OCI-LY3 (cell line): ENCODE measurements at regions not wholly inside any gene's neighbourhood (a gene's known extent, or its start where the extent isn't known, plus 50 kb on each side); places are given as distances from the start of the nearest gene placed in this dataset.

ENCODE experiments used
- H2AFZ ChIP-seq: fragments of 200-600, 300-600 bp; shearing (Covaris generic); 2 replicates; pipeline ENCODE4 v1.6.0; 2014; ENCODE audit warnings: antibody characterized with exemption, low read depth, low read length
- H3K27ac ChIP-seq: fragments of 200-600, 300-600 bp; sonication (generic); 2 replicates; pipeline ENCODE4 v1.5.1; 2014; ENCODE audit warnings: mild to moderate bottlenecking, low read length, moderate library complexity, mixed read lengths
- H3K27me3 ChIP-seq: fragments of 200-600, 300-600 bp; sonication (generic); 2 replicates; pipeline ENCODE4 v1.6.1; 2014; ENCODE audit warnings: low read depth, low read length, mixed read lengths
- H3K36me3 ChIP-seq: fragments of 200-600, 300-600 bp; sonication (generic); replicated peaks from 2 replicates; pipeline ENCODE3; 2014; ENCODE audit warnings: low read depth, low read length, mixed read lengths
- H3K4me1 ChIP-seq: fragments of 300-600, 200-600 bp; sonication (generic); 2 replicates; pipeline ENCODE4 v1.6.1; 2014; ENCODE audit warnings: low read length, mixed read lengths
- H3K4me2 ChIP-seq: fragments of 200-600, 300-600 bp; sonication (generic); 2 replicates; pipeline ENCODE4 v1.6.1; 2014; ENCODE audit warnings: low read length, mixed read lengths
- H3K4me3 ChIP-seq: fragments of 300-600, 200-600 bp; sonication (generic); 2 replicates; pipeline ENCODE4 v1.5.1; 2014; ENCODE audit warnings: antibody characterized with exemption, mild to moderate bottlenecking, low read length, moderate library complexity
- H3K79me2 ChIP-seq: fragments of 300-600, 200-600 bp; shearing (Covaris generic); 2 replicates; pipeline ENCODE4 v1.6.1; 2014; ENCODE audit warnings: mild to moderate bottlenecking, low read length, mixed read lengths
- H3K9ac ChIP-seq: fragments of 300-600, 200-600 bp; shearing (Covaris generic); 2 replicates; pipeline ENCODE4 v1.6.0; 2014; ENCODE audit warnings: mild to moderate bottlenecking, low read length, moderate library complexity
- H3K9me3 ChIP-seq: fragments of 200-600, 300-600 bp; shearing (Covaris generic); 2 replicates; pipeline ENCODE4 v1.6.1; 2014; ENCODE audit warnings: low read length, mixed read lengths; ENCODE audit not compliant: insufficient read depth
- H4K20me1 ChIP-seq: fragments of 200-600, 300-600 bp; sonication (generic); 2 replicates; pipeline ENCODE4 v1.6.1; 2016; ENCODE audit warnings: low read length, mixed read lengths; ENCODE audit not compliant: insufficient read depth
- EZH2phosphoT487 ChIP-seq: fragments of 200-600 bp; shearing (Covaris generic); IDR thresholded peaks from 2 replicates; pipeline ENCODE4 v1.6.1; 2018; ENCODE audit warnings: antibody characterized with exemption, mixed run types, low read depth
- TF ChIP-seq, protein P1 (sequence below): fragments of 200-600, 300-600 bp; sonication (generic); IDR thresholded peaks from 2 replicates; pipeline ENCODE4 v1.5.1; 2014; ENCODE audit warnings: antibody characterized with exemption, low read length, low read depth

DNA sequence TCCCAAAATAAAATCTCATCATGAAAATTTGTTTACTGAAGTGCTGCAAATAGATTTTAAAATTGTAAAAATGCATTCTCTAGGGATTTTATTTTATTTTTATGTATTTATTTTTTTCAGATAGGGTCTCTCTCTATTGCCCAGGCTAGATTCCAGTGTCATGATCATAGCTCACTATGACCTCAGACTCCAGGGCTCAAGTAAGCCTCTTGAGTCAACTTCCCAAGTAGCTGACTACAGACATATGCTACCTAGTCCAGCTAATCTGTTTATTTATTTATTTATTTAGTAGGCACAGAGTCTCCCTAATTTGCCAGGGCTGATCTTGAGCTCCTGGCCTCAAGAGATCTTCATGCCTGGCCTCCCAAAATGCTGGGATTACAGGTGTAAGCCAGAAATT, 317.7 kb upstream of the ANXA10 start:
- no peak overlapping the region for H2AFZ ChIP-seq
- no peak for TF ChIP-seq EZH2phosphoT487
- TF ChIP-seq, protein P1, sequence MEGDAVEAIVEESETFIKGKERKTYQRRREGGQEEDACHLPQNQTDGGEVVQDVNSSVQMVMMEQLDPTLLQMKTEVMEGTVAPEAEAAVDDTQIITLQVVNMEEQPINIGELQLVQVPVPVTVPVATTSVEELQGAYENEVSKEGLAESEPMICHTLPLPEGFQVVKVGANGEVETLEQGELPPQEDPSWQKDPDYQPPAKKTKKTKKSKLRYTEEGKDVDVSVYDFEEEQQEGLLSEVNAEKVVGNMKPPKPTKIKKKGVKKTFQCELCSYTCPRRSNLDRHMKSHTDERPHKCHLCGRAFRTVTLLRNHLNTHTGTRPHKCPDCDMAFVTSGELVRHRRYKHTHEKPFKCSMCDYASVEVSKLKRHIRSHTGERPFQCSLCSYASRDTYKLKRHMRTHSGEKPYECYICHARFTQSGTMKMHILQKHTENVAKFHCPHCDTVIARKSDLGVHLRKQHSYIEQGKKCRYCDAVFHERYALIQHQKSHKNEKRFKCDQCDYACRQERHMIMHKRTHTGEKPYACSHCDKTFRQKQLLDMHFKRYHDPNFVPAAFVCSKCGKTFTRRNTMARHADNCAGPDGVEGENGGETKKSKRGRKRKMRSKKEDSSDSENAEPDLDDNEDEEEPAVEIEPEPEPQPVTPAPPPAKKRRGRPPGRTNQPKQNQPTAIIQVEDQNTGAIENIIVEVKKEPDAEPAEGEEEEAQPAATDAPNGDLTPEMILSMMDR, result no peak
- H3K9me3 ChIP-seq, result no peaks in the 10 kb centered on the region
- no peak overlapping the region for H3K27ac ChIP-seq
- H3K4me2 ChIP-seq, result no peak overlapping the region
- no peaks in the 10 kb centered on the region for H3K79me2 ChIP-seq
- H3K9ac ChIP-seq, result no peak overlapping the region
- no peaks in the 10 kb centered on the region for H4K20me1 ChIP-seq
- no peaks in the 10 kb centered on the region for H3K36me3 ChIP-seq
- H3K27me3 ChIP-seq, result no peaks in the 10 kb centered on the region
- peaks cover 15% of the 10 kb centered on the region for H3K4me1 ChIP-seq
- no peak overlapping the region for H3K4me3 ChIP-seq

DNA sequence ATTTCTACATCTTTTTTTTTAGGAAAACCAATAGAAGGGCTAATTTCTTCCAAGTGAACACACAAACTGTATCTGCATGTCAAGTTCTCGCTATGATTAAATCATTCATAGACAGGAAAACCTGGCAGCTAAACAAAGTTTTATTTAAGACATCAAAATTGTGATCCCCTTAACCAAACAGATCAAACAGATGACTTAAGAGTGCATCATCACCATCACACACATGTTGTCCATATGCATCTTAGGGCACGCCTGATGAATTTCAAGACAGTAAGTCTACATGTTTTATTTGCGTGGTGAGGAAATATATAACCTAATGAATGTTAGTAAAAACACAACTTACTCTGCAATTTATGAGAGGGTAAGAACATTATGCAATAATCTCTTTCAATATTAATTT, 317.0 kb upstream of the ANXA10 start:
- no peak for TF ChIP-seq EZH2phosphoT487
- TF ChIP-seq, protein P1, result no peak
- Histone ChIP-seq H3K4me2 (no peak overlapping the region), H3K79me2 (no peaks in the 10 kb centered on the region), H3K27me3 (no peaks in the 10 kb centered on the region), H2AFZ (no peak overlapping the region), H3K4me3 (no peak overlapping the region), H3K9me3 (no peaks in the 10 kb centered on the region), H3K27ac (no peak overlapping the region), H4K20me1 (no peaks in the 10 kb centered on the region), H3K9ac (no peak overlapping the region), H3K4me1 (peaks cover 18% of the 10 kb centered on the region), H3K36me3 (no peaks in the 10 kb centered on the region)

DNA sequence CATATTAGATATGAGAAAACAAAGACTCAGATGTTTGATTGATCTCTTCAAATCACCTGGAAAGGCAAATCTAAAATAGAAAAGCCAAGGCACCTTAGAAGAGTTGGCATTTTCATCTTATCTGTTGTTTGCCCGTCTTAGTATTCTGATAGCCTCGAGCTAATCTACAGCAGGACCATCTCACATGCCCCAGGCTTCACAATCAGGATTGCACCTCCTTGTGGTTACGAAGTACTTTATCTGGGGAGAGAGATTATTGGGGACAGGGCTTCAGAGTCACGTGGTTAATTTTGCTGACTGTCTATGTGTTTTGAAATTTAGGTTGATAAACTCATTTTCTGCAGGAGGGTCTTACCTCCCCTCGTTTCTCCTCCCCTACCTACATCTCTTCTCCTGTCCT, 313.1 kb upstream of the ANXA10 start:
- Histone ChIP-seq H3K9me3 (no peaks in the 10 kb centered on the region), H3K4me1 (peaks cover 8% of the 10 kb centered on the region; the same call in 1 of the 2 replicates), H3K27ac (no peak overlapping the region), H4K20me1 (no peaks in the 10 kb centered on the region), H3K9ac (peak overlapping the region; percentile 48), H3K4me2 (peak overlapping the region; percentile 64), H2AFZ (peak overlapping the region; percentile 92), H3K79me2 (no peaks in the 10 kb centered on the region), H3K4me3 (peak overlapping the region; percentile 69), H3K36me3 (no peaks in the 10 kb centered on the region), H3K27me3 (no peaks in the 10 kb centered on the region)
- TF ChIP-seq, protein P1, result peak; percentile 46
- TF ChIP-seq EZH2phosphoT487, result no peak

DNA sequence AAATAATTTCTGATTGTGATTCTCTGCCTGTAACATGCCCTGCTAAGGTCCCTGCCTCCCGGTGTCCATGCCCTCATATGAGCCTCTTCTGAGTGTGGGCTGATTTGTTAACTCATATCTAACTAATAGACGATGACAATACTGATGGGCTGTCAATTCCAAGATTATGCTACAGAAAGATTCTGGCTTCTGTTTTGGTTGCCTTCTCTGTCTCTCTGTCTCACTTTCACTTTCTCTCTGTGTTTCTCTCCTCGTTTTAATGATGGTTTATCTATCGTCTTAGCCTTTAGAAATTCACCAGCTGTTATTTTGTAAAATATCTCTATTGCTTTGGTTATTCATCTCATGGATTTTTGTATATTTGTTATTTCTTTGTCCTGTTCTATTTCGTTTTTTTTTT, 312.5 kb upstream of the ANXA10 start:
- no peaks in the 10 kb centered on the region for H3K9me3 ChIP-seq
- no peaks in the 10 kb centered on the region for H3K27me3 ChIP-seq
- no peaks in the 10 kb centered on the region for H3K79me2 ChIP-seq
- H4K20me1 ChIP-seq, result no peaks in the 10 kb centered on the region
- peak overlapping the region; percentile 92 for H2AFZ ChIP-seq
- TF ChIP-seq, protein P1, result no peak
- no peak overlapping the region for H3K27ac ChIP-seq
- H3K9ac ChIP-seq, result peak overlapping the region; percentile 48
- no peaks in the 10 kb centered on the region for H3K36me3 ChIP-seq
- peak overlapping the region; percentile 69 for H3K4me3 ChIP-seq
- peaks cover 8% of the 10 kb centered on the region; the same call in 1 of the 2 replicates for H3K4me1 ChIP-seq
- peak overlapping the region; percentile 64 for H3K4me2 ChIP-seq
